ENCODE measurements at regions not wholly inside any gene's neighbourhood (a gene's known extent, or its start where the extent isn't known, plus 50 kb on each side); places are given as distances from the start of the nearest gene placed in this dataset.

GRCh38 chr11:16685914-16686313, 52.5 kb upstream of the C11orf58 start:
- no peak overlapping the region for H3K4me3 ChIP-seq
- DNase-seq (ENCODE audit: low read depth in 1 of 2, low spot score in 1 of 2) (no peak), ATAC-seq (no peak), FAIRE-seq (no peak)
- H3K4me2 ChIP-seq = no peak overlapping the region
- H3K4me1 ChIP-seq = no peaks in the 10 kb centered on the region
- POLR2A ChIA-PET = no interaction called here
- H3K9me3 ChIP-seq = no peaks in the 10 kb centered on the region
- TF ChIP-seq MAZ (IDR thresholded peaks at IDR 0.05; ENCODE audit: borderline replicate concordance, low read depth, low read length) (no peak), NR3C1 (IDR thresholded peaks at IDR 0.05) (no peak), CBX8 (IDR thresholded peaks at IDR 0.05) (no peak), ZC3H11A (IDR thresholded peaks at IDR 0.05) (no peak), TP53 (CRISPR knock-in tag; IDR thresholded peaks at IDR 0.05) (no peak), CEBPB (IDR thresholded peaks at IDR 0.05) (no peak)
- WGBS (ENCODE audit: missing lambda C conversion rate) = 54% methylated on average over 2 of the region's 2 CpGs
- no peak overlapping the region for H3K27ac ChIP-seq
- CTCF ChIA-PET = no interaction called here

GRCh38 chr11:16678466-16679116, 59.9 kb upstream of the C11orf58 start:
- H3K4me3 ChIP-seq = no peak overlapping the region
- no peak overlapping the region for H3K4me2 ChIP-seq
- DNase-seq (ENCODE audit: low read depth in 1 of 2, low spot score in 1 of 2) (no peak), FAIRE-seq (no peak), ATAC-seq (no peak)
- TF ChIP-seq CHD4 (IDR thresholded peaks at IDR 0.05; ENCODE audit: borderline replicate concordance) (no peak), HES2 (IDR thresholded peaks at IDR 0.05) (no peak), SREBF2 (IDR thresholded peaks at IDR 0.05) (no peak), JUN (IDR thresholded peaks at IDR 0.05) (no peak), USF2 (IDR thresholded peaks at IDR 0.05) (no peak), HEYL (CRISPR knock-in tag; IDR thresholded peaks at IDR 0.05) (no peak), ESRRA (IDR thresholded peaks at IDR 0.05; ENCODE audit: borderline replicate concordance, low read length) (no peak), BCL3 (IDR thresholded peaks at IDR 0.05) (no peak), RNF2 (IDR thresholded peaks at IDR 0.05; ENCODE audit: borderline replicate concordance, low read depth) (no peak), KDM5A (IDR thresholded peaks at IDR 0.05) (no peak), HOXB5 (CRISPR knock-in tag; IDR thresholded peaks at IDR 0.05) (no peak), CHD2 (IDR thresholded peaks at IDR 0.05; ENCODE audit: low read length, partially characterized antibody) (no peak), HDAC2 (IDR thresholded peaks at IDR 0.05) (no peak), BHLHE40 (IDR thresholded peaks at IDR 0.05; ENCODE audit: low read depth, low read length) (no peak), KDM1A (IDR thresholded peaks at IDR 0.05; ENCODE audit: low read depth) (no peak), RARB (CRISPR knock-in tag; IDR thresholded peaks at IDR 0.05) (no peak), ZSCAN20 (CRISPR knock-in tag; IDR thresholded peaks at IDR 0.05) (no peak), MYC (IDR thresholded peaks at IDR 0.05; ENCODE audit: borderline replicate concordance, low read length) (no peak), HOXA7 (CRISPR knock-in tag; IDR thresholded peaks at IDR 0.05) (no peak)
- CTCF ChIA-PET = interaction anchor here (0.9 kb wide), 1 partner anchor 9 kb away, joined by 3 read pairs; no protein-coding TSS in a partner anchor
- H3K27ac ChIP-seq = no peak overlapping the region
- H3K4me1 ChIP-seq = no peaks in the 10 kb centered on the region
- no peaks in the 10 kb centered on the region for H3K9me3 ChIP-seq
- POLR2A ChIA-PET = no interaction called here
- WGBS (ENCODE audit: missing lambda C conversion rate) = 19% methylated on average over 4 of the region's 7 CpGs

Data from A549 (cell line).